K562 (cell line): ENCODE measurements at regions not wholly inside any gene's neighbourhood (a gene's known extent, or its start where the extent isn't known, plus 50 kb on each side); places are given as distances from the start of the nearest gene placed in this dataset.

Source experiments
- ATAC-seq: fragments of 200-7000 bp; cut with Tn5 transposase; 3 replicates; pipeline ENCODE4 v1.9.1; 2020; ENCODE audit warnings: moderate library complexity
- BruUV-seq: library from RNA; stranded (reverse); fragments of 400-500 nt; replicated peaks from 2 replicates; lab custom pipeline; 2021; lab: Mats Ljungman, UMichigan
- CTCF ChIA-PET: fragments of 300-600 bp; formaldehyde crosslinking; extraction: SDS; loops from one replicate; lab custom pipeline; 2021; ENCODE audit warnings: low intra/inter-chr PET ratio; lab: Yijun Ruan, JAX
- POLR2A ChIA-PET: fragments of 300-600, 350-650 bp; sonication (Branson Sonifier 250); formaldehyde crosslinking; extraction: SDS; loops from one replicate; lab custom pipeline; 2021; ENCODE audit warnings: antibody characterized with exemption, inconsistent platforms; lab: Yijun Ruan, JAX
- DNase-seq, 4 experiments: peaks; one replicate each; pipeline versions ENCODE4 v3.0.0 to v3.0.0-alpha.2; 2011 to 2018; ENCODE audit warnings: low spot score in 3 of 4, mixed read lengths in 3 of 4; ENCODE audit errors: extremely low read depth in 1 of 4
- FAIRE-seq: peaks from 2 replicates; lab custom pipeline; 2011; peaks lifted over from hg19 to GRCh38; lab: Jason Lieb, UNC
- H2AFZ ChIP-seq: 2 replicates; pipeline ENCODE4 v1.6.0; 2011; ENCODE audit warnings: low read depth, low read length, control low read depth, inconsistent platforms
- H3K27ac ChIP-seq: fragments of 200-600 bp; 3 replicates; pipeline ENCODE4 v1.8.0; 2011; ENCODE audit warnings: low read depth, mild to moderate bottlenecking, control low read depth, inconsistent platforms, low read length, moderate library complexity, mixed read lengths; ENCODE audit errors: extremely low read depth
- H3K27me3 ChIP-seq, 2 experiments: fragments of 300-600 bp in 1 of 2; 2 replicates in 1 of 2; 3 replicates in 1 of 2; pipeline versions ENCODE4 v1.6.0 to v1.8.0; 2011; ENCODE audit warnings: inconsistent platforms in 2 of 2, low read length in 2 of 2, mild to moderate bottlenecking in 1 of 2, mixed read lengths in 1 of 2, moderate library complexity in 1 of 2; ENCODE audit not compliant: control insufficient read depth in 2 of 2, insufficient read depth in 2 of 2
- H3K36me3 ChIP-seq: fragments of 300-600 bp; 3 replicates; pipeline ENCODE4 v1.8.0; 2011; ENCODE audit warnings: mild to moderate bottlenecking, low read length, inconsistent platforms; ENCODE audit not compliant: control insufficient read depth, insufficient read depth
- H3K4me1 ChIP-seq, 2 experiments: fragments of 200-600 bp in 1 of 2; replicated peaks in 1 of 2; 2 replicates in 1 of 2; 3 replicates in 1 of 2; pipeline versions ENCODE4 v1.5.1 to v1.8.0; 2011; ENCODE audit warnings: inconsistent platforms in 2 of 2, low read length in 2 of 2, mild to moderate bottlenecking in 1 of 2, mixed read lengths in 1 of 2, moderate library complexity in 1 of 2; ENCODE audit not compliant: control insufficient read depth in 2 of 2, insufficient read depth in 2 of 2
- H3K4me2 ChIP-seq: 2 replicates; pipeline ENCODE4 v1.6.1; 2011; ENCODE audit warnings: low read length, control low read depth, inconsistent platforms, mixed read lengths; ENCODE audit not compliant: insufficient read depth
- H3K4me3 ChIP-seq: fragments of 200-600 bp; sonication (generic), shearing (Covaris generic); 2 replicates; pipeline ENCODE4 v1.5.1; 2016; ENCODE audit warnings: control low read depth, inconsistent platforms
- H3K79me2 ChIP-seq: fragments of 200-600 bp; 3 replicates; pipeline ENCODE4 v1.8.0; 2011; ENCODE audit warnings: low read length, inconsistent platforms; ENCODE audit not compliant: control insufficient read depth, insufficient read depth
- H3K9ac ChIP-seq, 2 experiments: 2 replicates each; pipeline versions ENCODE4 v1.6.0 to v1.6.1; 2011; ENCODE audit warnings: low read depth in 2 of 2, low read length in 2 of 2, control low read depth in 1 of 2, inconsistent platforms in 1 of 2, mild to moderate bottlenecking in 1 of 2, mixed read lengths in 1 of 2; ENCODE audit not compliant: insufficient read depth in 1 of 2
- H3K9me1 ChIP-seq: one replicate; pipeline ENCODE4 v1.6.0; 2011; ENCODE audit warnings: inconsistent platforms, mild to moderate bottlenecking, low read length, moderate library complexity; ENCODE audit not compliant: control insufficient read depth, insufficient read depth
- H3K9me3 ChIP-seq: replicated peaks from 2 replicates; pipeline ENCODE4 v1.5.1; 2011; ENCODE audit warnings: low read depth, low read length, inconsistent platforms; ENCODE audit not compliant: control insufficient read depth, insufficient read depth
- H4K20me1 ChIP-seq: replicated peaks from 2 replicates; pipeline ENCODE4 v1.6.1; 2011; ENCODE audit warnings: low read length, inconsistent platforms, mixed read lengths; ENCODE audit not compliant: control insufficient read depth, insufficient read depth
- CHD2 ChIP-seq: IDR thresholded peaks from 2 replicates; pipeline ENCODE4 v1.6.1; 2011; ENCODE audit warnings: low read depth, low read length
- SNAPC5 ChIP-seq: fragments of 250-450 bp; sonication (Bioruptor Pico); IDR thresholded peaks from 2 replicates; pipeline ENCODE4 v1.8.0; 2021; ENCODE audit warnings: moderate library complexity, mild to moderate bottlenecking, inconsistent platforms
- TEAD1 ChIP-seq, 2 experiments: fragments of 450-650 bp in 1 of 2; sonication (generic) in 1 of 2; formaldehyde crosslinking; IDR thresholded peaks; 2 replicates each; pipeline versions ENCODE4 v1.4.0 to v1.8.0; 2020 to 2022; ENCODE audit warnings: mild to moderate bottlenecking in 2 of 2, missing genetic modification reagents in 1 of 2
- ZBTB26 ChIP-seq: fragments of 450-650 bp; formaldehyde crosslinking; IDR thresholded peaks from 2 replicates; pipeline ENCODE4 v1.4.0; 2022; ENCODE audit warnings: missing genetic modification characterization
- ZNF133 ChIP-seq: fragments of 250-450 bp; sonication (Bioruptor Pico); IDR thresholded peaks from 2 replicates; pipeline ENCODE4 v1.4.0; 2020; ENCODE audit warnings: mild to moderate bottlenecking
- ZNF668 ChIP-seq: fragments of 250-450 bp; sonication (Bioruptor Pico); IDR thresholded peaks from 2 replicates; pipeline ENCODE4 v1.8.0; 2022; ENCODE audit warnings: mild to moderate bottlenecking, inconsistent platforms
- WGBS: fragments of 100-300 bp; shearing (Covaris generic); methylation state at CpG from one replicate; pipeline ENCODE4 v1.1.6; 2016; ENCODE audit warnings: low coverage, mixed read lengths; ENCODE audit not compliant: insufficient coverage; ENCODE audit errors: missing lambda C conversion rate; 5-methylcytosine and 5-hydroxymethylcytosine counted together
- in situ Hi-C: fragments of 300-500 bp; cut with MboI; formaldehyde crosslinking; loops from 4 replicates; pipeline ENCODE4 v1.15.0; 2018; ENCODE audit warnings: inconsistent platforms, mixed read lengths
- intact Hi-C: fragments of 100-400 bp; cut with micrococcal nuclease; formaldehyde crosslinking; loops from 2 replicates; pipeline ENCODE4 v1.14.2; 2022
- TF ChIP-seq, protein P1 (sequence below), 2 experiments: fragments of 450-650 bp in 1 of 2; sonication (generic) in 1 of 2; formaldehyde crosslinking; conservative IDR thresholded peaks; 2 replicates each; pipeline versions ENCODE4 v1.4.0 to v1.8.1; 2020 to 2022; ENCODE audit warnings: mild to moderate bottlenecking in 1 of 2, missing genetic modification reagents in 1 of 2
- TF ChIP-seq, protein P2 (sequence below): fragments of 250-450 bp; sonication (Bioruptor Pico); IDR thresholded peaks from 2 replicates; pipeline ENCODE4 v1.8.0; 2021; ENCODE audit warnings: moderate library complexity, mild to moderate bottlenecking, inconsistent platforms

DNA sequence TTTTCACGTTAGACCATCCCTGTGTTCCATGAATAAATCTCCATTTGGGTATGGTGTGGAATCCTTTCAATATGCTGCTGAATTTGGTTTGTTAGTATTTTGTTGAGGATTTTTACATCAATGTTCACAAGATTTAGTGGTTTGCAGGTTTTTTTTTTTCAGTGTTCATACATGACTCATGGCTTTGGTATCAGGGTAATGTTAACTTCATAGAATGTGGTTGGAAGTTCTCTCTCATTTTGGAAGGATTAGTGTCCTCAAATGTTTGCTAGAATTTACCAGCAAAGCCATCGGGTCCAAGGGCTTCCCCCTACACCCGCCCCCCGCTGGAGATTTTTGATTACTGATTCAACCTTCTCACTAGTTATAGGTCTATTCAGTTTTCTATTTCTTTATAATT, 398.0 kb downstream of the NXPH1 start:
- H3K36me3 ChIP-seq: no peaks in the 10 kb centered on the region
- H4K20me1 ChIP-seq: no peaks in the 10 kb centered on the region
- no peak overlapping the region for H3K4me2 ChIP-seq
- DNase-seq: no peak
- in situ Hi-C loops: no loop called here
- H3K9me1 ChIP-seq: no peaks in the 10 kb centered on the region
- no peak for FAIRE-seq
- no peaks in the 10 kb centered on the region; a peak in 1 of 5 replicates for H3K4me1 ChIP-seq
- ChIA-PET CTCF (no interaction called here), POLR2A (interaction anchor here (0.8 kb wide), 1 partner anchor 62 kb away, joined by 3 read pairs; no protein-coding TSS in a partner anchor)
- H3K9ac ChIP-seq: no peak overlapping the region
- H3K4me3 ChIP-seq: no peak overlapping the region
- no peak for TF ChIP-seq TEAD1 (CRISPR knock-in tag; IDR thresholded peaks at IDR 0.05)
- TF ChIP-seq ZBTB26 (CRISPR knock-in tag): no peak
- no peak overlapping the region for H3K27ac ChIP-seq
- no peaks in the 10 kb centered on the region for H3K27me3 ChIP-seq
- BruUV-seq: no TSS peak
- 30% methylated on average over 4 of the region's 4 CpGs for WGBS
- peak overlapping the region; percentile 23; the same call in 1 of the 2 replicates for H2AFZ ChIP-seq
- intact Hi-C loops: loop anchor here (5.0 kb wide), 1 partner anchor 64 kb away; no protein-coding TSS in a partner anchor
- H3K9me3 ChIP-seq: no peaks in the 10 kb centered on the region
- no peak for ATAC-seq
- no peaks in the 10 kb centered on the region for H3K79me2 ChIP-seq

DNA sequence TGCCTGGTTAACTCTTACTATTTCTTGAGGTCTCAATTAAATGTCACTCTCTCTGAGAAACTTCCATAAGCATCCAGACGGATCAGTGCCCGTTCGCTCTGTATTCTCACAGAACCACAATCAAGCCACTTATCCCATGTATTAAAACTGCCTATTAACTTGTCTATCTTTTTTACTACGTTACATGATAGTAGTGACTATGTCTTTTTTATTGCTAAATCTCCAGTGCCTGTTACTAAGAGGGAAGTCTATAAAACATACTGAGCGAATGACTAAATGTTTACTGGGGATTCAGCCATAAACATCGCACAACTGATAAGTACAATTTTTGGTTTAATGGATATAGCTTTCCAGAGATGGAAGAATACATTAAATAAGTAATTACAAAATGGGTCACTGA, 399.9 kb downstream of the NXPH1 start:
- no peak overlapping the region for H3K4me2 ChIP-seq
- no peaks in the 10 kb centered on the region for H3K9me1 ChIP-seq
- H3K9me3 ChIP-seq: no peaks in the 10 kb centered on the region
- no peak overlapping the region for H3K9ac ChIP-seq
- no peaks in the 10 kb centered on the region for H3K4me1 ChIP-seq
- BruUV-seq: no TSS peak
- TF ChIP-seq ZNF668 (CRISPR knock-in tag) (no peak), SNAPC5 (no peak), ZNF133 (no peak), CHD2 (no peak)
- TF ChIP-seq, protein P1, sequence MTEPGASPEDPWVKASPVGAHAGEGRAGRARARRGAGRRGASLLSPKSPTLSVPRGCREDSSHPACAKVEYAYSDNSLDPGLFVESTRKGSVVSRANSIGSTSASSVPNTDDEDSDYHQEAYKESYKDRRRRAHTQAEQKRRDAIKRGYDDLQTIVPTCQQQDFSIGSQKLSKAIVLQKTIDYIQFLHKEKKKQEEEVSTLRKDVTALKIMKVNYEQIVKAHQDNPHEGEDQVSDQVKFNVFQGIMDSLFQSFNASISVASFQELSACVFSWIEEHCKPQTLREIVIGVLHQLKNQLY (CRISPR knock-in tag; conservative IDR thresholded peaks at IDR 0.05): no peak
- TF ChIP-seq, protein P2, sequence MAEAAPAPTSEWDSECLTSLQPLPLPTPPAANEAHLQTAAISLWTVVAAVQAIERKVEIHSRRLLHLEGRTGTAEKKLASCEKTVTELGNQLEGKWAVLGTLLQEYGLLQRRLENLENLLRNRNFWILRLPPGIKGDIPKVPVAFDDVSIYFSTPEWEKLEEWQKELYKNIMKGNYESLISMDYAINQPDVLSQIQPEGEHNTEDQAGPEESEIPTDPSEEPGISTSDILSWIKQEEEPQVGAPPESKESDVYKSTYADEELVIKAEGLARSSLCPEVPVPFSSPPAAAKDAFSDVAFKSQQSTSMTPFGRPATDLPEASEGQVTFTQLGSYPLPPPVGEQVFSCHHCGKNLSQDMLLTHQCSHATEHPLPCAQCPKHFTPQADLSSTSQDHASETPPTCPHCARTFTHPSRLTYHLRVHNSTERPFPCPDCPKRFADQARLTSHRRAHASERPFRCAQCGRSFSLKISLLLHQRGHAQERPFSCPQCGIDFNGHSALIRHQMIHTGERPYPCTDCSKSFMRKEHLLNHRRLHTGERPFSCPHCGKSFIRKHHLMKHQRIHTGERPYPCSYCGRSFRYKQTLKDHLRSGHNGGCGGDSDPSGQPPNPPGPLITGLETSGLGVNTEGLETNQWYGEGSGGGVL (CRISPR knock-in tag): no peak
- H3K36me3 ChIP-seq: no peaks in the 10 kb centered on the region
- H3K4me3 ChIP-seq: no peak overlapping the region
- 45% methylated on average over 6 of the region's 6 CpGs for WGBS
- DNase-seq (no peak), ATAC-seq (no peak), FAIRE-seq (no peak)
- POLR2A ChIA-PET: no interaction called here
- H3K79me2 ChIP-seq: no peaks in the 10 kb centered on the region
- H3K27ac ChIP-seq: no peak overlapping the region
- H2AFZ ChIP-seq: no peak overlapping the region; the same call in 1 of the 2 replicates
- no peaks in the 10 kb centered on the region for H3K27me3 ChIP-seq
- in situ Hi-C loops: no loop called here
- intact Hi-C loops: loop anchor here (5.0 kb wide), 1 partner anchor 66 kb away; no protein-coding TSS in a partner anchor
- CTCF ChIA-PET: no interaction called here
- no peaks in the 10 kb centered on the region for H4K20me1 ChIP-seq
